Liver (tissue), 3 donors: ENCODE measurements at regions not wholly inside any gene's neighbourhood (a gene's known extent, or its start where the extent isn't known, plus 50 kb on each side); places are given as distances from the start of the nearest gene placed in this dataset.

Source experiments
- CTCF ChIP-seq: fragments of 150-350 bp; IDR thresholded peaks from 2 replicates; pipeline ENCODE4 v1.5.1; 2017; ENCODE audit warnings: improper control_type of control experiment, low read depth, low read length; ENCODE audit not compliant: missing input control
- EGR1 ChIP-seq, 2 donors: IDR thresholded peaks; 2 replicates each; pipeline ENCODE4 v1.6.1; 2016 to 2018; ENCODE audit warnings: antibody characterized with exemption in 2 of 2, low read depth in 2 of 2
- FOXA1 ChIP-seq: IDR thresholded peaks from 2 replicates; pipeline ENCODE4 v1.6.1; 2016; ENCODE audit warnings: antibody characterized with exemption
- MAX ChIP-seq: IDR thresholded peaks from 2 replicates; pipeline ENCODE4 v1.6.1; 2016; ENCODE audit warnings: antibody characterized with exemption
- TAF1 ChIP-seq: conservative IDR thresholded peaks from 2 replicates; pipeline ENCODE4 v1.6.1; 2016; ENCODE audit warnings: antibody characterized with exemption, mild to moderate bottlenecking
- YY1 ChIP-seq: IDR thresholded peaks from 2 replicates; pipeline ENCODE4 v1.6.1; 2016; ENCODE audit warnings: antibody characterized with exemption, mild to moderate bottlenecking
- ZBTB33 ChIP-seq: IDR thresholded peaks from 2 replicates; pipeline ENCODE4 v1.6.1; 2016; ENCODE audit warnings: antibody characterized with exemption
- TF ChIP-seq, protein P1 (sequence below): IDR thresholded peaks from 2 replicates; pipeline ENCODE4 v1.6.1; 2016; ENCODE audit warnings: antibody characterized with exemption, mild to moderate bottlenecking
- TF ChIP-seq, protein P2 (sequence below): IDR thresholded peaks from 2 replicates; pipeline ENCODE4 v1.6.1; 2016; ENCODE audit warnings: antibody characterized with exemption
- donor health status: healthy.
- donor health status: healthy.

DNA sequence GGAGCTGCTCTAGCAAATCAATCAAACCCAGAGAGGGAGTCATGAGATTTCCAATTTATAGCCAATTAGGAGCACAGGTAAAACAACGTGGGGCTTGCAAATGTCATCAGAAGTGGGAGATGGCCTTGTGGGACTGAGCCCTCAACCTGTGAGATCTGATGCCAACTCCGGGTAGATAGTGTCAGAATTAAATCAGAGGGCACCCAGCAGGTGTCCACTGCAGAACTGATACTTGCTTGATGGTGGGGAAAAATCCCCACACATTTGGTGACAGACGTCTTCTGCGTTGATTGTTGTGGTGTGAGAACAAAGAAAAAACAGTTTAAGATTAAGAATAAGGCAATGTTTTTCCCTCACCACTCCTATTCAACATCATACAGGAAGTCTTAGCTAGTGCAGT, 1402.8 kb downstream of the RAPGEF2 start:
- TF ChIP-seq CTCF (no peak), FOXA1 (no peak), MAX (no peak), ZBTB33 (no peak), EGR1 (IDR thresholded peaks at IDR 0.05; ENCODE audit: low read depth in 2 of 2) (no peak), YY1 (no peak), TAF1 (no peak)
- TF ChIP-seq, protein P1, sequence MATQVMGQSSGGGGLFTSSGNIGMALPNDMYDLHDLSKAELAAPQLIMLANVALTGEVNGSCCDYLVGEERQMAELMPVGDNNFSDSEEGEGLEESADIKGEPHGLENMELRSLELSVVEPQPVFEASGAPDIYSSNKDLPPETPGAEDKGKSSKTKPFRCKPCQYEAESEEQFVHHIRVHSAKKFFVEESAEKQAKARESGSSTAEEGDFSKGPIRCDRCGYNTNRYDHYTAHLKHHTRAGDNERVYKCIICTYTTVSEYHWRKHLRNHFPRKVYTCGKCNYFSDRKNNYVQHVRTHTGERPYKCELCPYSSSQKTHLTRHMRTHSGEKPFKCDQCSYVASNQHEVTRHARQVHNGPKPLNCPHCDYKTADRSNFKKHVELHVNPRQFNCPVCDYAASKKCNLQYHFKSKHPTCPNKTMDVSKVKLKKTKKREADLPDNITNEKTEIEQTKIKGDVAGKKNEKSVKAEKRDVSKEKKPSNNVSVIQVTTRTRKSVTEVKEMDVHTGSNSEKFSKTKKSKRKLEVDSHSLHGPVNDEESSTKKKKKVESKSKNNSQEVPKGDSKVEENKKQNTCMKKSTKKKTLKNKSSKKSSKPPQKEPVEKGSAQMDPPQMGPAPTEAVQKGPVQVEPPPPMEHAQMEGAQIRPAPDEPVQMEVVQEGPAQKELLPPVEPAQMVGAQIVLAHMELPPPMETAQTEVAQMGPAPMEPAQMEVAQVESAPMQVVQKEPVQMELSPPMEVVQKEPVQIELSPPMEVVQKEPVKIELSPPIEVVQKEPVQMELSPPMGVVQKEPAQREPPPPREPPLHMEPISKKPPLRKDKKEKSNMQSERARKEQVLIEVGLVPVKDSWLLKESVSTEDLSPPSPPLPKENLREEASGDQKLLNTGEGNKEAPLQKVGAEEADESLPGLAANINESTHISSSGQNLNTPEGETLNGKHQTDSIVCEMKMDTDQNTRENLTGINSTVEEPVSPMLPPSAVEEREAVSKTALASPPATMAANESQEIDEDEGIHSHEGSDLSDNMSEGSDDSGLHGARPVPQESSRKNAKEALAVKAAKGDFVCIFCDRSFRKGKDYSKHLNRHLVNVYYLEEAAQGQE = no peak
- TF ChIP-seq, protein P2, sequence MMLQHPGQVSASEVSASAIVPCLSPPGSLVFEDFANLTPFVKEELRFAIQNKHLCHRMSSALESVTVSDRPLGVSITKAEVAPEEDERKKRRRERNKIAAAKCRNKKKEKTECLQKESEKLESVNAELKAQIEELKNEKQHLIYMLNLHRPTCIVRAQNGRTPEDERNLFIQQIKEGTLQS = no peak
